ENCODE measurements at regions not wholly inside any gene's neighbourhood (a gene's known extent, or its start where the extent isn't known, plus 50 kb on each side); places are given as distances from the start of the nearest gene placed in this dataset.
A peak's percentile ranks its signal among the peaks of the same experiment; 100 is the strongest.

GRCh38 chr10:10385831-10386230, 631.8 kb upstream of the CELF2 start:
- TF ChIP-seq, protein P1, sequence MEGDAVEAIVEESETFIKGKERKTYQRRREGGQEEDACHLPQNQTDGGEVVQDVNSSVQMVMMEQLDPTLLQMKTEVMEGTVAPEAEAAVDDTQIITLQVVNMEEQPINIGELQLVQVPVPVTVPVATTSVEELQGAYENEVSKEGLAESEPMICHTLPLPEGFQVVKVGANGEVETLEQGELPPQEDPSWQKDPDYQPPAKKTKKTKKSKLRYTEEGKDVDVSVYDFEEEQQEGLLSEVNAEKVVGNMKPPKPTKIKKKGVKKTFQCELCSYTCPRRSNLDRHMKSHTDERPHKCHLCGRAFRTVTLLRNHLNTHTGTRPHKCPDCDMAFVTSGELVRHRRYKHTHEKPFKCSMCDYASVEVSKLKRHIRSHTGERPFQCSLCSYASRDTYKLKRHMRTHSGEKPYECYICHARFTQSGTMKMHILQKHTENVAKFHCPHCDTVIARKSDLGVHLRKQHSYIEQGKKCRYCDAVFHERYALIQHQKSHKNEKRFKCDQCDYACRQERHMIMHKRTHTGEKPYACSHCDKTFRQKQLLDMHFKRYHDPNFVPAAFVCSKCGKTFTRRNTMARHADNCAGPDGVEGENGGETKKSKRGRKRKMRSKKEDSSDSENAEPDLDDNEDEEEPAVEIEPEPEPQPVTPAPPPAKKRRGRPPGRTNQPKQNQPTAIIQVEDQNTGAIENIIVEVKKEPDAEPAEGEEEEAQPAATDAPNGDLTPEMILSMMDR (IDR thresholded peaks at IDR 0.05; ENCODE audit: low read depth, low read length) = no peak
- DNase-seq (ENCODE audit: low read depth in 2 of 2) = no peak
- no peak overlapping the region for H3K4me3 ChIP-seq (replicated peaks in 1 of 2; ENCODE audit: low read depth in 2 of 2, low read length in 2 of 2)

- H3K4me3 ChIP-seq (replicated peaks in 1 of 2; ENCODE audit: low read depth in 2 of 2, low read length in 2 of 2) = no peak overlapping the region
- no peak for DNase-seq (ENCODE audit: low read depth in 2 of 2)
- TF ChIP-seq, protein P1 (IDR thresholded peaks at IDR 0.05; ENCODE audit: low read depth, low read length) = no peak
Observed at GRCh38 chr10:10389182-10389581, 628.5 kb upstream of the CELF2 start.

GRCh38 chr10:10392511-10392910, 625.2 kb upstream of the CELF2 start:
- TF ChIP-seq, protein P1 (IDR thresholded peaks at IDR 0.05; ENCODE audit: low read depth, low read length) = no peak
- DNase-seq (ENCODE audit: low read depth in 2 of 2) = no peak
- H3K4me3 ChIP-seq (replicated peaks in 1 of 2; ENCODE audit: low read depth in 2 of 2, low read length in 2 of 2) = no peak overlapping the region

- TF ChIP-seq, protein P1 (IDR thresholded peaks at IDR 0.05; ENCODE audit: low read depth, low read length) = no peak
- no peak overlapping the region for H3K4me3 ChIP-seq (replicated peaks in 1 of 2; ENCODE audit: low read depth in 2 of 2, low read length in 2 of 2)
- peak; percentile 13 to 21 for DNase-seq (ENCODE audit: low read depth in 2 of 2)
Observed at GRCh38 chr10:10394933-10395658, 622.6 kb upstream of the CELF2 start.

- TF ChIP-seq, protein P1 (IDR thresholded peaks at IDR 0.05; ENCODE audit: low read depth, low read length) = no peak
- peak in 1 of 2 donors; percentile 2 for DNase-seq (ENCODE audit: low read depth in 2 of 2)
- no peak overlapping the region for H3K4me3 ChIP-seq (replicated peaks in 1 of 2; ENCODE audit: low read depth in 2 of 2, low read length in 2 of 2)
Observed at GRCh38 chr10:10396601-10397000, 621.1 kb upstream of the CELF2 start.

GRCh38 chr10:10397906-10398305, 619.8 kb upstream of the CELF2 start:
- peak in 1 of 2 donors; percentile 2 for DNase-seq (ENCODE audit: low read depth in 2 of 2)
- TF ChIP-seq, protein P1 (IDR thresholded peaks at IDR 0.05; ENCODE audit: low read depth, low read length) = no peak
- H3K4me3 ChIP-seq (replicated peaks in 1 of 2; ENCODE audit: low read depth in 2 of 2, low read length in 2 of 2) = no peak overlapping the region

DNA sequence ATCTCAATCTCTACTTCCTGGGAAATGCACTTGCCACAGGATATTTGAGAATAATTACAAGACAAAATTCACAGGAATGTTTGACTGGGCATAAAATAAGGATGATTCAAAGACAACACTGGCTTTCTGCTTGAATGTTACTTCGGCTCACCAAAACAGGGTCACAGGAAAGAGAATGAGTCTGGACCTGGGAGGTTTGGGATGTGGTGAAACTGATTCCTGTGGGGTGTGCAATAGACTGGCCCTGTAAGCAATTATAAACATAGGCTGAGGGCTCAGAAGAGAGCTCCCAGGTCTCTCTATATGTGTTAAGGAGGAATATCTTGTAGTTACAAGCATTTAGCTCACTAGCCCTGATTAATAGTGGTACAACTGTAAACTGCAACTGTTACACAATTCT, 613.9 kb upstream of the CELF2 start:
- TF ChIP-seq, protein P1 (IDR thresholded peaks at IDR 0.05; ENCODE audit: low read depth, low read length) = no peak

More for the DNA sequence above, 613.9 kb upstream of the CELF2 start:
- no peak for DNase-seq (ENCODE audit: low read depth in 2 of 2)
- no peak overlapping the region for H3K4me3 ChIP-seq (replicated peaks in 1 of 2; ENCODE audit: low read depth in 2 of 2, low read length in 2 of 2)
